Tibial nerve (tissue), 4 donors: ENCODE measurements at regions not wholly inside any gene's neighbourhood (a gene's known extent, or its start where the extent isn't known, plus 50 kb on each side); places are given as distances from the start of the nearest gene placed in this dataset.

Source experiments
- CTCF ChIP-seq, 5 experiments: fragments of 200-600 bp in 3 of 5; fragments of 450-650 bp in 2 of 5; sonication (generic) in 3 of 5; IDR thresholded peaks; one replicate each; pipeline ENCODE4 v1.5.1; 2016 to 2019; ENCODE audit warnings: antibody characterized with exemption in 5 of 5, mild to moderate bottlenecking in 3 of 5, moderate library complexity in 2 of 5
- EP300 ChIP-seq, 2 donors: sonication (generic); formaldehyde crosslinking; IDR thresholded peaks; one replicate each; pipeline ENCODE4 v1.6.1; 2017; ENCODE audit warnings: antibody characterized with exemption in 2 of 2, mild to moderate bottlenecking in 1 of 2

GRCh38 chr4:171017593-171017992, 795.6 kb upstream of the GALNTL6 start:
- no peak for TF ChIP-seq CTCF (IDR thresholded peaks at IDR 0.05)
- no peak for TF ChIP-seq EP300 (IDR thresholded peaks at IDR 0.05)
